Nephron progenitor cell (in vitro differentiated cells): ENCODE measurements at regions not wholly inside any gene's neighbourhood (a gene's known extent, or its start where the extent isn't known, plus 50 kb on each side); places are given as distances from the start of the nearest gene placed in this dataset.
A peak's percentile ranks its signal among the peaks of the same experiment; 100 is the strongest.

Experiments
- DNase-seq: peaks from one replicate; pipeline ENCODE4 v3.0.0; 2021
- H3K27ac Mint-ChIP-seq: 2 replicates; pipeline ENCODE4 v1.8.0; 2021; ENCODE audit warnings: mild to moderate bottlenecking, moderate library complexity, mixed read lengths
- H3K27me3 Mint-ChIP-seq: 2 replicates; pipeline ENCODE4 v1.8.0; 2021; ENCODE audit warnings: mild to moderate bottlenecking, low read depth, mixed read lengths; ENCODE audit not compliant: poor library complexity
- H3K36me3 Mint-ChIP-seq: 2 replicates; pipeline ENCODE4 v1.8.0; 2021; ENCODE audit warnings: low read depth, mixed read lengths
- H3K4me1 Mint-ChIP-seq: 2 replicates; pipeline ENCODE4 v1.8.0; 2021; ENCODE audit warnings: mixed read lengths
- H3K4me3 Mint-ChIP-seq: 2 replicates; pipeline ENCODE4 v1.8.0; 2021; ENCODE audit warnings: mild to moderate bottlenecking, moderate library complexity, mixed read lengths
- H3K9me3 Mint-ChIP-seq: 2 replicates; pipeline ENCODE4 v1.8.0; 2021; ENCODE audit warnings: mild to moderate bottlenecking, moderate library complexity, mixed read lengths
- CTCF ChIP-seq: fragments of 200-600 bp; sonication (generic); IDR thresholded peaks from 2 replicates; pipeline ENCODE4 v1.5.0; 2021; ENCODE audit warnings: antibody characterized with exemption

- H3K36me3 Mint-ChIP-seq, result no peaks in the 10 kb centered on the region
- no peak for TF ChIP-seq CTCF
Observed at GRCh38 chr18:30929718-30930117, 112.8 kb downstream of the DSC3 start.

DNA sequence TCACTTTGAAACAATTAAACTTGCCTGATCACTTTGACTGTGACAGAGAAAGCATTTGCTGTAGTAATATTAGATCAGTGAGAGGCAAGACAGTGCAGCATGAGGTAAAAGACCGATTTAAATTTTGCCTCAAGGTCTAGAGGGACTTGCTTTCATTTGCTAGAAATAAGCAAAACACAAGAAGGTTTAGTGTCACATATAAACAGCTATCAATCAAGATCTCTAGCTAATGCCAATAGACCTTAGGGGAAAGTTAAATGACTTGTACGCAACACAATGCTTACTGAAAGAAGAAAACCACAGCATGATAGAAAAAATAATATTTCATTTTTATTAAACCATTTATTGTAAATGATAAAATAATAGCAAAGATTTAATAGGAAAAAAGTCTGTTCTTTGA is 113.5 kb downstream of the DSC3 start:
- Mint-ChIP-seq H3K36me3 (no peaks in the 10 kb centered on the region), H3K4me1 (peaks cover 22% of the 10 kb centered on the region), H3K27me3 (peaks cover 4% of the 10 kb centered on the region), H3K4me3 (no peak overlapping the region), H3K9me3 (no peaks in the 10 kb centered on the region), H3K27ac (no peak overlapping the region)
- DNase-seq, result no peak
- no peak for TF ChIP-seq CTCF

More at GRCh38 chr18:30929718-30930117, 112.8 kb downstream of the DSC3 start:
- H3K9me3 Mint-ChIP-seq, result no peaks in the 10 kb centered on the region
- peaks cover 22% of the 10 kb centered on the region for H3K4me1 Mint-ChIP-seq
- H3K4me3 Mint-ChIP-seq, result no peak overlapping the region
- H3K27me3 Mint-ChIP-seq, result peaks cover 4% of the 10 kb centered on the region
- H3K27ac Mint-ChIP-seq, result no peak overlapping the region
- no peak for DNase-seq

- Mint-ChIP-seq H3K9me3 (no peaks in the 10 kb centered on the region), H3K36me3 (no peaks in the 10 kb centered on the region), H3K4me1 (peaks cover 22% of the 10 kb centered on the region), H3K27me3 (peaks cover 4% of the 10 kb centered on the region), H3K4me3 (no peak overlapping the region), H3K27ac (no peak overlapping the region)
- DNase-seq, result no peak
- TF ChIP-seq CTCF, result no peak
Observed at GRCh38 chr18:30927517-30928075, 114.9 kb downstream of the DSC3 start.

- Mint-ChIP-seq H3K9me3 (no peaks in the 10 kb centered on the region), H3K36me3 (no peaks in the 10 kb centered on the region), H3K4me3 (no peak overlapping the region), H3K27ac (peak overlapping the region; percentile 7), H3K27me3 (peaks cover 4% of the 10 kb centered on the region), H3K4me1 (peaks cover 22% of the 10 kb centered on the region)
- TF ChIP-seq CTCF, result no peak
- no peak for DNase-seq
Observed at GRCh38 chr18:30927042-30927441, 115.5 kb downstream of the DSC3 start.

DNA sequence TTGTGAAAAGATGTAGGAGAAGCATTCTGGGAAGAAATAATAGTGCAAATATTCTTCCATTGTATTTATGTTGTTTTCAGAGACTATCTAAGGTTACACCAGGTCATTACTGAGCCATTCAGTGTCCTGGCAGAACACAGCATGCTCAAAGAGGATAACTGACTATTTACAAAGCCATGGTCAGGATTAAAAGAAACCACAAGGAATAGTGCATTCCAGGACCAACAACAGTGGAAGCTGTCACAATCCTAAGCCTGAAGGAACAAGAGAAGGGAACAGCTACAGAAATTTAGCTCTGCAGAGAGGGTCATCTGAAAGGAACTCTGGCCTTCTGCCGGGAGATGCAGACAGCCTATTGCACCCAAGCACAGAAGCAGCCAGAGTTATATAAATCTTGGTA is 116.7 kb downstream of the DSC3 start:
- no peak for DNase-seq
- Mint-ChIP-seq H3K36me3 (no peaks in the 10 kb centered on the region), H3K9me3 (no peaks in the 10 kb centered on the region), H3K4me1 (peaks cover 22% of the 10 kb centered on the region), H3K27ac (peak overlapping the region; percentile 18), H3K27me3 (no peaks in the 10 kb centered on the region), H3K4me3 (no peak overlapping the region)
- no peak for TF ChIP-seq CTCF

GRCh38 chr18:30920757-30921156 is 121.8 kb downstream of the DSC3 start:
- Mint-ChIP-seq H3K9me3 (no peaks in the 10 kb centered on the region), H3K27me3 (no peaks in the 10 kb centered on the region), H3K27ac (peak overlapping the region; percentile 9)

More at GRCh38 chr18:30920757-30921156, 121.8 kb downstream of the DSC3 start:
- no peak for DNase-seq
- Mint-ChIP-seq H3K4me1 (no peaks in the 10 kb centered on the region), H3K36me3 (no peaks in the 10 kb centered on the region), H3K4me3 (no peak overlapping the region)
- TF ChIP-seq CTCF, result no peak
